GM12878 (cell line): ENCODE measurements at regions not wholly inside any gene's neighbourhood (a gene's known extent, or its start where the extent isn't known, plus 50 kb on each side); places are given as distances from the start of the nearest gene placed in this dataset.

Source experiments
- ATAC-seq: fragments of 200-7000 bp; cut with Tn5 transposase; 3 replicates; pipeline ENCODE4 v1.9.1; 2020; ENCODE audit warnings: mild to moderate bottlenecking, moderate library complexity
- BruUV-seq: library from RNA; stranded (reverse); fragments of 400-500 nt; replicated peaks from 2 replicates; lab custom pipeline; 2021; lab: Mats Ljungman, UMichigan
- CTCF ChIA-PET: fragments of 300-600 bp; sonication (Branson Sonifier 250); formaldehyde crosslinking; extraction: SDS; loops from one replicate; lab custom pipeline; 2021; ENCODE audit warnings: inconsistent platforms; lab: Yijun Ruan, JAX
- POLR2A ChIA-PET: fragments of 350-600 bp; formaldehyde crosslinking; extraction: SDS; loops from one replicate; lab custom pipeline; 2021; ENCODE audit warnings: inconsistent platforms; lab: Charles Lee
- RAD21 ChIA-PET: fragments of 300-600 bp; sonication (Branson Sonifier 250); formaldehyde crosslinking; loops from one replicate; lab custom pipeline; 2023; ENCODE audit warnings: antibody characterized with exemption; ENCODE audit not compliant: unreplicated experiment; lab: Charles Lee
- SMC1A ChIA-PET: fragments of 300-600 bp; sonication (Branson Sonifier 250); formaldehyde crosslinking; loops from one replicate; lab custom pipeline; 2023; ENCODE audit not compliant: unreplicated experiment, uncharacterized antibody; lab: Charles Lee
- DNase-seq: peaks from one replicate; pipeline ENCODE4 v3.0.0-alpha.2; 2011; ENCODE audit warnings: low read depth, low spot score
- FAIRE-seq: peaks from 3 replicates; lab custom pipeline; 2011; peaks lifted over from hg19 to GRCh38; lab: Jason Lieb, UNC
- H2AFZ ChIP-seq: 2 replicates; pipeline ENCODE4 v1.6.0; 2011; ENCODE audit warnings: low read depth, low read length, control low read depth; ENCODE audit not compliant: control insufficient read depth
- H3K27ac ChIP-seq: 2 replicates; pipeline ENCODE4 v1.5.1; 2011; ENCODE audit warnings: control low read depth; ENCODE audit not compliant: control insufficient read depth, insufficient read depth
- H3K27me3 ChIP-seq, 2 experiments: replicated peaks in 1 of 2; 2 replicates each; pipeline versions ENCODE4 v1.6.0 to v1.6.1; 2011; ENCODE audit warnings: low read length in 1 of 2; ENCODE audit not compliant: control insufficient read depth in 2 of 2, insufficient read depth in 2 of 2
- H3K36me3 ChIP-seq, 2 experiments: 2 replicates each; pipeline ENCODE4 v1.5.1; 2011; ENCODE audit warnings: low read length in 1 of 2; ENCODE audit not compliant: control insufficient read depth in 2 of 2, insufficient read depth in 2 of 2
- H3K4me1 ChIP-seq: 2 replicates; pipeline ENCODE4 v1.6.1; 2011; ENCODE audit warnings: mild to moderate bottlenecking, low read length, moderate library complexity, mixed read lengths; ENCODE audit not compliant: control insufficient read depth, insufficient read depth
- H3K4me2 ChIP-seq: 2 replicates; pipeline ENCODE4 v1.6.0; 2011; ENCODE audit warnings: control low read depth; ENCODE audit not compliant: control insufficient read depth, insufficient read depth
- H3K4me3 ChIP-seq: fragments of 200-600 bp; sonication (generic); 2 replicates; pipeline ENCODE4 v1.5.1; 2016
- H3K79me2 ChIP-seq: 2 replicates; pipeline ENCODE4 v1.6.0; 2011; ENCODE audit warnings: low read length; ENCODE audit not compliant: control insufficient read depth, insufficient read depth
- H3K9ac ChIP-seq: 2 replicates; pipeline ENCODE4 v1.8.0; 2011; ENCODE audit warnings: low read length, control low read depth, mixed read lengths; ENCODE audit not compliant: control insufficient read depth, insufficient read depth
- H3K9me3 ChIP-seq: replicated peaks from 3 replicates; pipeline ENCODE4 v1.5.1; 2011; ENCODE audit warnings: mild to moderate bottlenecking, low read length; ENCODE audit not compliant: control insufficient read depth, insufficient read depth
- H4K20me1 ChIP-seq: 2 replicates; pipeline ENCODE4 v1.6.0; 2011; ENCODE audit not compliant: control insufficient read depth, insufficient read depth
- BACH1 ChIP-seq: fragments of 450-650 bp; IDR thresholded peaks from 2 replicates; pipeline ENCODE4 v1.6.1; 2017; ENCODE audit warnings: mild to moderate bottlenecking, borderline replicate concordance
- BMI1 ChIP-seq: fragments of 450-650 bp; IDR thresholded peaks from 2 replicates; pipeline ENCODE4 v1.6.1; 2016; ENCODE audit warnings: mild to moderate bottlenecking, moderate library complexity, borderline replicate concordance
- CREB1 ChIP-seq: IDR thresholded peaks from 2 replicates; pipeline ENCODE4 v1.6.1; 2012; ENCODE audit warnings: low read depth, mild to moderate bottlenecking, inconsistent platforms
- EP300 ChIP-seq, 2 experiments: fragments of 150-350 bp in 1 of 2; IDR thresholded peaks; 2 replicates each; pipeline ENCODE4 v1.6.1; 2011 to 2012; ENCODE audit warnings: low read depth in 2 of 2, low read length in 2 of 2, borderline replicate concordance in 1 of 2, improper control_type of control experiment in 1 of 2, inconsistent platforms in 1 of 2; ENCODE audit not compliant: control insufficient read depth in 1 of 2
- JUNB ChIP-seq: IDR thresholded peaks from 2 replicates; pipeline ENCODE4 v1.6.1; 2016; ENCODE audit warnings: antibody characterized with exemption, mild to moderate bottlenecking
- MTA3 ChIP-seq: IDR thresholded peaks from 2 replicates; pipeline ENCODE4 v1.6.1; 2012; ENCODE audit warnings: low read length, inconsistent platforms, borderline replicate concordance
- MXI1 ChIP-seq: fragments of 150-350 bp; IDR thresholded peaks from 2 replicates; pipeline ENCODE4 v1.6.1; 2011; ENCODE audit warnings: low read depth, mild to moderate bottlenecking, inconsistent platforms, low read length, improper control_type of control experiment
- RAD51 ChIP-seq: fragments of 450-650 bp; IDR thresholded peaks from 2 replicates; pipeline ENCODE4 v1.6.1; 2016; ENCODE audit warnings: moderate library complexity, mild to moderate bottlenecking, inconsistent platforms
- SMAD5 ChIP-seq: IDR thresholded peaks from 2 replicates; pipeline ENCODE4 v1.6.1; 2016; ENCODE audit warnings: antibody characterized with exemption, low read depth
- SP1 ChIP-seq: IDR thresholded peaks from one replicate; pipeline ENCODE4 v1.6.1; 2011; ENCODE audit warnings: low read depth, low read length
- TBL1XR1 ChIP-seq: IDR thresholded peaks from 2 replicates; pipeline ENCODE4 v1.6.1; 2012; ENCODE audit warnings: low read depth, low read length, improper control_type of control experiment
- TCF12 ChIP-seq: IDR thresholded peaks from 2 replicates; pipeline ENCODE4 v1.6.1; 2011; ENCODE audit warnings: low read depth, mild to moderate bottlenecking, low read length
- TCF3 ChIP-seq: IDR thresholded peaks from 2 replicates; pipeline ENCODE4 v1.6.1; 2012; ENCODE audit warnings: low read depth, mild to moderate bottlenecking, low read length, borderline replicate concordance; ENCODE audit not compliant: insufficient read depth
- WRNIP1 ChIP-seq: IDR thresholded peaks from 2 replicates; pipeline ENCODE4 v1.6.1; 2011; ENCODE audit warnings: low read depth, low read length, improper control_type of control experiment, borderline replicate concordance
- YBX1 ChIP-seq: fragments of 450-650 bp; IDR thresholded peaks from 2 replicates; pipeline ENCODE4 v1.6.1; 2016; ENCODE audit warnings: antibody characterized with exemption
- ZNF217 ChIP-seq: fragments of 450-650 bp; IDR thresholded peaks from 2 replicates; pipeline ENCODE4 v1.6.1; 2017; ENCODE audit warnings: antibody characterized with exemption, mild to moderate bottlenecking
- ZSCAN29 ChIP-seq: fragments of 450-650 bp; IDR thresholded peaks from 2 replicates; pipeline ENCODE4 v1.6.1; 2017; ENCODE audit warnings: mild to moderate bottlenecking, moderate library complexity
- WGBS: methylation state at CpG from one replicate; pipeline ENCODE4 v1.1.6; 2016; ENCODE audit warnings: low lambda C conversion rate; ENCODE audit not compliant: insufficient replicate concordance, insufficient coverage; ENCODE audit errors: missing lambda C conversion rate; 5-methylcytosine and 5-hydroxymethylcytosine counted together
- in situ Hi-C: fragments of 300-500 bp; cut with MboI; formaldehyde crosslinking; loops from 9 replicates; pipeline ENCODE4 v1.14.3; 2018; ENCODE audit warnings: mixed read lengths
- intact Hi-C: fragments of 100-400 bp; cut with micrococcal nuclease; formaldehyde crosslinking; loops from one replicate; pipeline ENCODE4 v1.14.2; 2022; ENCODE audit not compliant: unreplicated experiment
- TF ChIP-seq, protein P1 (sequence below): fragments of 450-650 bp; formaldehyde crosslinking; IDR thresholded peaks from 2 replicates; pipeline ENCODE4 v1.4.0; 2020; ENCODE audit warnings: mild to moderate bottlenecking, moderate library complexity
- TF ChIP-seq, protein P2 (sequence below): fragments of 450-650 bp; IDR thresholded peaks from 2 replicates; pipeline ENCODE4 v1.6.1; 2018; ENCODE audit warnings: mild to moderate bottlenecking, low read depth, moderate library complexity; ENCODE audit not compliant: partially characterized antibody

DNA sequence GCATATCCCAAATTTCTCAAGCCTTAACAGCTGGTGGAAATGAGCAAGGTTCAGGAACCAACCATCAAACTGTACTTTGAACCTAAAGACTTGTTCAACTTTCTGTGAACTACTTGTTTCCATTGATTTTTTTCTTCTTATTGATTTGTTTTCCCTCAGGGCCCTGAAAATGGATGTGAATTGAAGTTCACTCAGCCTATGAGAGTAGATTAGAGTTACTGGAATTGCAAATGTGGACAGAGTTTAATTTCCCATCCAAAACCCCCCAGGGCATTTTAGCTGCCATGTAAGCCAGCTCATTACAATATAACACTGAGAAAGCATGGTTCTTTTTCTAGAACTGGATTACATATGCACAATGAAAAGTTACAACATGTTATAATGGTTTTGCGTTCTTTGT lies 1105.7 kb downstream of the REEP3 start:
- Histone ChIP-seq H3K27ac (no peak overlapping the region), H4K20me1 (no peaks in the 10 kb centered on the region), H3K4me3 (no peak overlapping the region), H3K36me3 (no peaks in the 10 kb centered on the region), H3K4me2 (no peak overlapping the region), H3K79me2 (no peaks in the 10 kb centered on the region), H2AFZ (no peak overlapping the region), H3K4me1 (no peaks in the 10 kb centered on the region), H3K9ac (no peak overlapping the region), H3K27me3 (no peaks in the 10 kb centered on the region), H3K9me3 (no peaks in the 10 kb centered on the region)
- ChIA-PET RAD21 (no interaction called here), SMC1A (interaction anchor here (0.9 kb wide), 1 partner anchor 28 kb away, joined by 3 read pairs; no protein-coding TSS in a partner anchor), POLR2A (no interaction called here), CTCF (interaction anchor here (0.5 kb wide), 1 partner anchor 119 kb away, joined by 3 read pairs; no protein-coding TSS in a partner anchor)
- in situ Hi-C loops, result no loop called here
- 72% methylated on average over 1 of the region's 1 CpG for WGBS
- no peak for ATAC-seq
- TF ChIP-seq, protein P1, sequence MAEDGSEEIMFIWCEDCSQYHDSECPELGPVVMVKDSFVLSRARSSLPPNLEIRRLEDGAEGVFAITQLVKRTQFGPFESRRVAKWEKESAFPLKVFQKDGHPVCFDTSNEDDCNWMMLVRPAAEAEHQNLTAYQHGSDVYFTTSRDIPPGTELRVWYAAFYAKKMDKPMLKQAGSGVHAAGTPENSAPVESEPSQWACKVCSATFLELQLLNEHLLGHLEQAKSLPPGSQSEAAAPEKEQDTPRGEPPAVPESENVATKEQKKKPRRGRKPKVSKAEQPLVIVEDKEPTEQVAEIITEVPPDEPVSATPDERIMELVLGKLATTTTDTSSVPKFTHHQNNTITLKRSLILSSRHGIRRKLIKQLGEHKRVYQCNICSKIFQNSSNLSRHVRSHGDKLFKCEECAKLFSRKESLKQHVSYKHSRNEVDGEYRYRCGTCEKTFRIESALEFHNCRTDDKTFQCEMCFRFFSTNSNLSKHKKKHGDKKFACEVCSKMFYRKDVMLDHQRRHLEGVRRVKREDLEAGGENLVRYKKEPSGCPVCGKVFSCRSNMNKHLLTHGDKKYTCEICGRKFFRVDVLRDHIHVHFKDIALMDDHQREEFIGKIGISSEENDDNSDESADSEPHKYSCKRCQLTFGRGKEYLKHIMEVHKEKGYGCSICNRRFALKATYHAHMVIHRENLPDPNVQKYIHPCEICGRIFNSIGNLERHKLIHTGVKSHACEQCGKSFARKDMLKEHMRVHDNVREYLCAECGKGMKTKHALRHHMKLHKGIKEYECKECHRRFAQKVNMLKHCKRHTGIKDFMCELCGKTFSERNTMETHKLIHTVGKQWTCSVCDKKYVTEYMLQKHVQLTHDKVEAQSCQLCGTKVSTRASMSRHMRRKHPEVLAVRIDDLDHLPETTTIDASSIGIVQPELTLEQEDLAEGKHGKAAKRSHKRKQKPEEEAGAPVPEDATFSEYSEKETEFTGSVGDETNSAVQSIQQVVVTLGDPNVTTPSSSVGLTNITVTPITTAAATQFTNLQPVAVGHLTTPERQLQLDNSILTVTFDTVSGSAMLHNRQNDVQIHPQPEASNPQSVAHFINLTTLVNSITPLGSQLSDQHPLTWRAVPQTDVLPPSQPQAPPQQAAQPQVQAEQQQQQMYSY (CRISPR knock-in tag), result no peak
- TF ChIP-seq MTA3 (no peak), ZSCAN29 (no peak), TCF12 (no peak), TCF3 (no peak), RAD51 (no peak), YBX1 (no peak), WRNIP1 (no peak), MXI1 (no peak), SMAD5 (no peak), BACH1 (no peak), TBL1XR1 (no peak), BMI1 (no peak), ZNF217 (no peak), EP300 (IDR thresholded peaks at IDR 0.05; ENCODE audit: borderline replicate concordance in 1 of 2, control insufficient read depth in 1 of 2, low read depth in 2 of 2, low read length in 2 of 2) (no peak), SP1 (no peak), JUNB (no peak), CREB1 (no peak)
- TF ChIP-seq, protein P2, sequence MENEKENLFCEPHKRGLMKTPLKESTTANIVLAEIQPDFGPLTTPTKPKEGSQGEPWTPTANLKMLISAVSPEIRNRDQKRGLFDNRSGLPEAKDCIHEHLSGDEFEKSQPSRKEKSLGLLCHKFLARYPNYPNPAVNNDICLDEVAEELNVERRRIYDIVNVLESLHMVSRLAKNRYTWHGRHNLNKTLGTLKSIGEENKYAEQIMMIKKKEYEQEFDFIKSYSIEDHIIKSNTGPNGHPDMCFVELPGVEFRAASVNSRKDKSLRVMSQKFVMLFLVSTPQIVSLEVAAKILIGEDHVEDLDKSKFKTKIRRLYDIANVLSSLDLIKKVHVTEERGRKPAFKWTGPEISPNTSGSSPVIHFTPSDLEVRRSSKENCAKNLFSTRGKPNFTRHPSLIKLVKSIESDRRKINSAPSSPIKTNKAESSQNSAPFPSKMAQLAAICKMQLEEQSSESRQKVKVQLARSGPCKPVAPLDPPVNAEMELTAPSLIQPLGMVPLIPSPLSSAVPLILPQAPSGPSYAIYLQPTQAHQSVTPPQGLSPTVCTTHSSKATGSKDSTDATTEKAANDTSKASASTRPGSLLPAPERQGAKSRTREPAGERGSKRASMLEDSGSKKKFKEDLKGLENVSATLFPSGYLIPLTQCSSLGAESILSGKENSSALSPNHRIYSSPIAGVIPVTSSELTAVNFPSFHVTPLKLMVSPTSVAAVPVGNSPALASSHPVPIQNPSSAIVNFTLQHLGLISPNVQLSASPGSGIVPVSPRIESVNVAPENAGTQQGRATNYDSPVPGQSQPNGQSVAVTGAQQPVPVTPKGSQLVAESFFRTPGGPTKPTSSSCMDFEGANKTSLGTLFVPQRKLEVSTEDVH, result no peak
- DNase-seq, result no peak
- FAIRE-seq, result no peak
- no TSS peak for BruUV-seq
- intact Hi-C loops, result no loop called here
